Epithelial cell of proximal tubule (primary cell): ENCODE measurements at regions not wholly inside any gene's neighbourhood (a gene's known extent, or its start where the extent isn't known, plus 50 kb on each side); places are given as distances from the start of the nearest gene placed in this dataset.
"Not testable (repeated sequence)": the region's sequence is repeated elsewhere in the genome, so short reads cannot be mapped to it uniquely, and the experiment has no call there.

Experiments used
- DNase-seq: peaks from one replicate; pipeline ENCODE4 v3.0.0-alpha.2; 2011; ENCODE audit warnings: low read depth
- H3K4me3 ChIP-seq: 2 replicates; pipeline ENCODE4 v1.5.1; 2011; ENCODE audit warnings: low read depth, mild to moderate bottlenecking, low read length

DNA sequence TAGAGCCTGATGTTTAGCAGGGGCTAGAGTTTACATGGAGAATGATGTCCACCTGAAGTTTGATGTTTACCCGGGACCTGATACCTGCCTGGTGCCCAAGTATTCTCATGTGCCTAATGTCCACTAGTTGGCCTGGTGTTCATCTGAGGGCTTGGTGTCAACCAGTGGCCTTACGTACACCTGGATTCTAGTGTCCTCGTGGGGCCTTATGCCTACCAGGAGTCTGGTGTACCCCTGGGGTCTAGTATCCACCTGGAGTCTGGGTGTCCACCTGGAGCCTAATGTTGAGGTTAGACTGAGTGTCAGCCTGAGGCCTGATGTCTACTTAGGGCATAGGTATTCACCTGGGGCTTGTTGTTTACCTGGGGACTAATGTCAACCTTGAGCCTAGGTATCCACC lies 195.7 kb downstream of the POTEM start:
- H3K4me3 ChIP-seq, DNase-seq: not testable (repeated sequence)

DNA sequence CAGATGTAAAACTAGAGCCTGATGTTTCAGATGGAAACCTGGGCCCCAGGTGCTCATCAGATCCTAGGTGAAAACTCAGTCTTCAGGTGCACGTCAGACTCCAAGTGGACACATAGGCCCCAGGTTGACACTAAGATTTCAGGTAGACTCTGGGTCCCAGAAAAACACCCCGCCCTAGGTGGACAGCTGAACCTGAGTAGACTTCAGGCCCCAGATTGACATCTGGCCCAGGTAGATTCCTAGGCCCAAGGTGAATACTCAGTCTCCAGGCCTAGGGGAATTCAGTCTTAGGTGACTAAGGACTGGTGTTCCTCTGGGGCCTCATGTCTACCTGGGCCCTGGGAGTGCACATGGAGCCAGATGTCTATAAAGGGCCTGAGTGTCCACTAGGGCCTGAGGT lies 196.7 kb downstream of the POTEM start:
- DNase-seq, H3K4me3 ChIP-seq: not testable (repeated sequence)

DNA sequence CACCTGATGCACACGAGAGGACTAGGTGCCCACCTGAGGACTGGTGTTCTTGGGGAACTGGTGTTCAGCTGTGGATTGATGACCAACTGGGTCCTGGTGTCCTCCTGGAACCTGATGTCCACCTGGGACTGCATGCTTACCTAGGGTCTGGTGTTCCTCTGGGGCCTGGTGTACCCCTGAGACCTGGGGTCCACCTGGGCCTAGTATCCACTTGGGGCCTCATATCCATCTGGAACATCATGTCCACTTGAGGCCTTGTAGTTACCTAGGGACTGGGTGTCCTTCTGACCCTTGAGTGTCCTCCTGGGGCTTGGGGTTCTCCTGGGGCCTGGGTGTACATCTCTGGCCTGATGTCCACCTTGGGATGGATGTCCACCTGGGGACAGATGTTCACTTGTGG lies 197.2 kb downstream of the POTEM start:
- not testable (repeated sequence) for DNase-seq, H3K4me3 ChIP-seq

DNA sequence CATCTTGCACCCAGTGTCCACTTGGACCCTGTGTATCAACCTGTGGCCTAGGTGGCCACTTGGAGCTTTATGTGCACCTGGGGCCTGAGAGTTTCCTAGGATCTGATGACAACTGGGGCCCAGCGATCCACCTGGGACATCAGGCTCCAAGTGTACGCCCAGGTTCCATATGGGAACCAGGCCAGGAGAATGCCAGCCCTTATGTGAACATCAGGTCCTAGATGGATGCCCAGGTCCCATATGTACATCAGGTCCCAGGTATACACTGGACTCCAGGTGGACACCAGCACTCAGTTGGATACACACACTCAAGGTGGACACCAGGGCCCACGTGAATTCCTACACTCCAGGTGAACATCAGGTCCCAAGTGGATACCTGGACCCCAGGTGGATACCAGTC lies 198.8 kb downstream of the POTEM start:
- H3K4me3 ChIP-seq, DNase-seq: not testable (repeated sequence)

DNA sequence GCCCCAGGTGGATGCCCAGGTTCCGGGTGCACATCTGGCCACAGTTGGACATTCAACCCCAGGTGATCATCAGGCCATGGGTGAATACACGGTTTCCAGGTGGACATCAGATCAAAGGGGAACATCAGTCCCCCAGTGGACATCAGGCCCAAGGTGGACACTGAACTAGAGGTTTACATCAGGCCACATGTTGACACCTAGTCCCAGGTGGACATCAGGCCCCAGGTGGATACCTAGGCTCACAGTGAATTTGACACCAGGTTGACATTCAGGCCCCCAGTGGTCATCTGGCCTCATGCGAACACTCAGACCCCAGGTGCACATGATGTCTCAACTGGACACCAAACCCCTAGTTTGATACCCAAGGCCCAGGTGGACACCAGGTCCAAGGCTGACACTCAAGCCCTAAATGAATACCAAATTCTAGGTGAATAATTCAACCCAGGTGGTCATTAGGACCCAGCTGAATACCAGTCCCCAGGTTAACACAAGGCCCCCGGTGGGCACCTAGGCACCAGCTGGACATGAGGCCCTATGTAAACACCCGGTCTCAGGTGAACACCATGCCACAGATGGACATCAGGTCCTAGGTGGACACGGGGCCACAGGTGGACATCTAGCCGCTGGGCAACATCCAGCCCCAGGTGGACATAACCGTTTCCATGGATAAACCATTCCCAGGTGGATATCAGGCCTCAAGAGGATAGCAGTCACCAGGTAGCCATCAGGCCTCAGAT lies 200.4 kb downstream of the POTEM start:
- H3K4me3 ChIP-seq, DNase-seq: not testable (repeated sequence)

DNA sequence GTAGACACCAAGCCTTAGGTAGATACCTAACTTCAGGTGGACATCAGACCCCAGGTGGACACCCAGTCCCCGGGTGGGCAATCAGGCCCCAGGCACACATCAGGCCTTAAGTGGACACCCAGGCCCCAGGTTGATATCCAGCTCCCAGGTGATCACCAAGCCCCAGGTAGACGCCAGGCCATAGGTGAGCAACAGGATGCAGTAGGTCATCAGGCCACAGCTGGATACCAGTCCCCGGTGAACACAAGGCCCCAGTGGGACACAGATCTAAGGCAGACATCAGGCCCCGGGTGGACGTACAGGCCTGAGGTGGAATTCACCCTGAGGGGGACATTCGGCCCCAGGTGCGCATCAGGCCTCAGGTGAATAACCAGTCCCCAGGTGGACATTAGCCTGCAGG lies 201.0 kb downstream of the POTEM start:
- DNase-seq, H3K4me3 ChIP-seq: not testable (repeated sequence)

DNA sequence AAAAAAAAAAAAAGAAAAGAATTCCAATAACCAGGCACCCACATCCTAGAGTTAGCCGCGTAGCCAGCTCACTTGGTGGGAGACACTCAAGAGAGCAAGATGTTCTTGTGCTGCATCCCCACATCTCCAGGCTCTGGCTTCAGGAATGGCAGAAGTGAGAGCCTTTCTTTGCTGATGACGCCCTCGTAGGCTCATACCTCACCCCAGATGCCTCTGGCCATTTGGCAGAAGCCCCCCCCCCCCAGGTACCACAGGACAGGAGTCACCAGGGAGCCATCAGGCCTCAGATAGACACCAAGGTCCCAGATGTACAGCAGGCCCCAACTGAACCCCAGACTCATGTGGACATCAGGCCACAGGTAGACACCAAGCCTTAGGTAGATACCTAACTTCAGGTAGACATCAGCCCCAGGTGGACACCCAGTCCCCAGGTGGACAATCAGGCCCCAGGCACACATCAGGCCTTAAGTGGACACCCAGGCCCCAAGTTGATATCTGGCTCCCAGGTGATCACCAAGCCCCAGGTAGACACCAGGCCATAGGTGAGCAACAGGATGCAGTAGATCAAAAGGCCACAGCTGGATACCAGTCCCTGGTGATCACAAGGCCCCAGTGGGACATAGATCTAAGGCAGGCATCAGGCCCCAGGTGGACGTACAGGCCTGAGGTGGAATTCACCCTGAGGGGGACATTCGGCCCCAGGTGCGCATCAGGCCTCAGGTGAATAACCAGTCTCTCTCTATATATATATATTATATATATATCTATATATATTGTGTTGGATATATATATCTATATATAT lies 202.5 kb downstream of the POTEM start:
- not testable (repeated sequence) for DNase-seq, H3K4me3 ChIP-seq

DNA sequence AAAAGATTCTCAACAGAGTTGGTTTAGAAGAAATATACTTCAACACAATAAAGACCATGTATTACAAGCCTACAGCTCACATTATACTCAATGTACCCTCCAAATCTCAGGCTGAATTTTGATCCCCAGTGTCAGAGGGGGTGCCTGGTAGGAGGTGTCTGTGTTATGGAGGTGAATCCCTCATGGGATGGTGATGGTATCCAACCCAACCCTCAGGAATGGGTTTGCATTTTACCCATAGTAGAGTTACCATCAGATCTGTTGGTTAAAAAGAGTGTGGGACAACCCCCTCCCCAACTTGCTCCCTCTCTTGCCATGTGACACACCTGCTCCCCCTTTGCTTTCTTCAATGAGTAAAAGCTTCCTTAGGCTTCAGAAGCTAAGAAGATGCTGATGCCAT lies 205.5 kb downstream of the POTEM start:
- DNase-seq, H3K4me3 ChIP-seq: not testable (repeated sequence)

DNA sequence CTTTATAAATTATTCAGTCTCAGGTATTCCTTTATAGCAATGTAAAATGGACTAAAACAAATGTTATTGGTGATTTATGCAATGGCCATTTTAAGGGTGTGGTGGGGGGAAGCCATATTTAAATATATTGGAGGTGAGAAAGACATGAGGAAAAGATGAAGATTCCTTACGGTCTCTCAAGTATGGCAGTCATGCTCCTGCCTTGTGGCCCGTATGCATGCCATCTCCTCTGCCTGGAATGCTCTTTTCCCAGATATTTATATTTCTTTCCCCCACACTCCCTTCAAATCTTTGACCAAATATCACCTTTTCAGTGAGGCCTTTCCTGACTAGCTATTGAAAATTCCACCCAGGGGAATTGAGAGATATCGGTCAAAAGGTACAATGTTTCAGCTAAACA lies 206.0 kb downstream of the POTEM start:
- not testable (repeated sequence) for DNase-seq, H3K4me3 ChIP-seq

DNA sequence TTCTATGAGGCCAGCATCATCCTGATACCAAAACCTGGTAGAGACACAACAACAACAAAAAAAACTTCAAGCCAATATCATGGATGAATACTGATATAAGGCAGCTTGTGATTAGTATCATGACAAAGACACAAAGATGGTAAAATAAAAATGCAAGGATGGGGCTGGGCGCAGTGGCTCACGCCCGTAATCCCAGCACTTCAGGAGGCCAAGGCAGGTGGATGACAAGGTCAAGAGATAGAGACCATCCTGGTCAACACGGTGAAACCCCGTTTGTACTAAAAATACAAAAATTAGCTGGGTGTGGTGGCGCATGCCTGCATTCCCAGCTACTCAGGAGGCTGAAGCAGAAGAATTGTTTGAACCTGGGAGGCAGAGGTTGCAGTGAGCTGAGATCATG lies 210.2 kb downstream of the POTEM start:
- not testable (repeated sequence) for H3K4me3 ChIP-seq, DNase-seq

DNA sequence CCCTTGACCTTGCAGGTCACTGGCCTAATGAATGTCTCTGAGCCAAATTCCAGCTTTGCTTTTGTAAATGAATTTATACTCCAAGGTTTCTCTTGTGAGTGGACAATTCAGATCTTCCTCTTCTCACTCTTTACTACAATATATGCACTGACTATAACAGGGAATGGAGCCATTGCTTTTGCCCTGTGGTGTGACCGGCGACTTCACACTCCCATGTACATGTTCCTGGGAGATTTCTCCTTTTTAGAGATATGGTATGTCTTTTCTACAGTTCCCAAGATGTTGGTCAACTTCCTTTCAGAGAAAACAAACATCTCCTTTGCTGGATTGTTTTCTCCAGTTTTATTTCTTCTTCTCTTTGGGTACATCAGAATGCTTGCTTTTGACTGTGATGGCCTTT lies 213.1 kb downstream of the POTEM start:
- not testable (repeated sequence) for H3K4me3 ChIP-seq, DNase-seq

DNA sequence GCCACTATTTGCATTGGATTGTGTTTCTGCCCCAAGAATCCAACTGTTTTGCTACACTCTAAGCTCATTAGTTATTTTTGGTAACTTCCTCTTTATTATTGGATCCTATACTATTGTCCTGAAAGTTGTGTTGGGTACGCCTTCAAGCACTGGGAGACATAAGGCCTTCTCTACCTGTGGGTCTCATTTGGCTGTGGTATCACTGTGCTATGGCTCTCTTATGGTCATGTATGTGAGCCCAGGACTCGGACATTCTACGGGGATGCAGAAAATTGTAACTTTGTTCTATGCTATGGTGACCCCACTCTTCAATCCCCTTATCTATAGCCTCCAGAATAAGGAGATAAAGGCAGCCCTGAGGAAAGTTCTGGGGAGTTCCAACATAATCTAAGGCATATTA lies 213.6 kb downstream of the POTEM start:
- not testable (repeated sequence) for H3K4me3 ChIP-seq, DNase-seq

DNA sequence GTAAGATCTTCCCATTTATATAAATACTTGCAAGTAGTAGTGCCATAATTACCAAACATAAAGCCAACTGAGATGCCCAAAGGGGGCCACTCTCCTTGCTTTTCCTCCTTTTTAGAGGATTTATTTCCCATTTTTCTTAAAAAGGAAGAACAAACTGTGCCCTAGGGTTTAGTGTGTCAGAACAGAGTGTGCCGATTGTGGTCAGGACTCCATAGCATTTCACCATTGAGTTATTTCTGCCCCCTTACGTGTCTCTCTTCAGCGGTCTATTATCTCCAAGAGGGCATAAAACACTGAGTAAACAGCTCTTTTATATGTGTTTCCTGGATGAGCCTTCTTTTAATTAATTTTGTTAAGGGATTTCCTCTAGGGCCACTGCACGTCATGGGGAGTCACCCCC lies 227.9 kb downstream of the POTEM start:
- DNase-seq, H3K4me3 ChIP-seq: not testable (repeated sequence)

DNA sequence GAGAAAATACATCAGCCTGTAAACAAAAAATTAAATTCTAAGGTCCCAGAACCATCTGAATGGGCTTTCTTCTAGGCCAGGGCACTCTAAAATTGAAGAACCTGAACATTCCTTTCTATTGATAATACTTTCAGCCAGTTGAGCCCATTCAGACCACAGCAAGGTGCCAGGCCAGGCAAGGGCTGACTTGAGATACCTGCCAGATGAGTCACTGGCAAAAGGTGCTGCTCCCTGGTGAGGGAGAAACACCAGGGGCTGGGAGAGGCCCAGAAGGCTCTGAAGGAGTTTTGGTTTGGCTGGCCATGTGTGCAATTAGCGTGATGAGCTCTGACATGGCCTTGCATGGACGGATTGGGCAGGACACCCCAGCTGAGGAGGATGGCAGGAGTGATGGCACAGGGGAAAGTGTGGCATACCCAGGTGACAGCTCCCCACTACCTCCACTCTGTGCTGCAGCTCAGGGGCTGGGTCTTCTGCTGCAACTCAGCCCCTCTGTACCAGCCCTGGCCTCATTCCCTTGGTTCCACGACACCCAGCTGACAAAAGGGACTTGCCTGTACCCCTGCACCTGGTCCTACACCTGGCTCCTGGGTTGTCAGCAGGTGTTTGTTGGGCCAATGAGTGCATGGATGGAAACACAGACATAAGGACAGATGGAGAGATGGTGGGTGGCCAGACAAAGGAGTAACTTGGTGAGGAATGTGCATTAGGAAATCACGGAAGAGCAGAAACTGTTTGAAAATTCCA lies 230.4 kb downstream of the POTEM start:
- H3K4me3 ChIP-seq, DNase-seq: not testable (repeated sequence)

DNA sequence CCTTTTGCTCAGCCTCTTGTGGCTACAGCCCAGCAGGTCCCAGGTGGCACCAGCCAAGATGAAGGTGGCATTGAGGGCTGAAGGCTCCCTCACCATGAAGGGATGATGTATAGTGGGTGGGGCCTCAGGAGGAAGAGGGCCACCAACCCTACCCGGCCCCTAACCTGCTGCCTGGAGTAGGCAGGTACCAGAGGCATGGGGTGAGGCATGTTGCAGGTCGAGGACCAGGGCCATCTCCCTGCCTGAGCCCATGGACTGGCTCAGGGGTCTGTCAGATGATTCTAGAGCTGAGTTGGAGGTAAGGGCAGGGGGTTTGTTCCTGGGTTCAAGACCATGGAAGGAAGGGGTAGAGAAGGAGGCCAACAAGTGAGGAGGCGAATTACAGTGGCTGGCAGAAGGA lies 231.1 kb downstream of the POTEM start:
- H3K4me3 ChIP-seq, DNase-seq: not testable (repeated sequence)

DNA sequence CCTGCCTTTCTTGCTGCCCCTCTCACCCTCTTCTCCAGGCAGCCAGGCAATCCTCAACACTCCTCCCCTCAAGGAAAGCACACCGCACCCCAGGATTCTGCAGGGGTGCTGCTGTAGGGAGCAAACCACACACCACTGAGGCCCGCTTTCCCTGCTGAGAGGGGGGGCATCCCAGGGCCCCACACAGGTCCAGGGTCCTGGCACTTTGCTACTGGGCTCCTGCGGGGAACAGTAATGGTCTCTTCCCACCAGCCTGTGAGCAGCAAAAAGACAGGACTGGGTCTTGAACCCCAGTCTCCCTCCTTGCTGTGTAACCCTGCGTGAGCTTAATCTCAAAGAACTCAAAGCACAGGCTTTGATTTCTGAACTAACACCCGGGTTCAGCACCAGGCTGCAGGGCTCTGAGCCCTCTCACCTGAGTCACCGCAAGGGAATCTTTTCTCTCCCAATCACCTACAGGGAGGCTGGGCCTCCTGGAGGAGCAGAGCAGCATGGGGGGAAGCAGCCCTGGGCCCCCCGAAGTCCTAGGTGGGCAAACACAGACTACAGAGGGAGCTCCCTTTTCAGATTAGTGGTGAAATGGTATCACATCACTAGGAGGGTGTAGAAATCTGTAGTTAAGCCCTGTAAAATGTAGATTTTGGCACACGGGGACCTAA lies 232.6 kb downstream of the POTEG start:
- not testable (repeated sequence) for DNase-seq, H3K4me3 ChIP-seq

DNA sequence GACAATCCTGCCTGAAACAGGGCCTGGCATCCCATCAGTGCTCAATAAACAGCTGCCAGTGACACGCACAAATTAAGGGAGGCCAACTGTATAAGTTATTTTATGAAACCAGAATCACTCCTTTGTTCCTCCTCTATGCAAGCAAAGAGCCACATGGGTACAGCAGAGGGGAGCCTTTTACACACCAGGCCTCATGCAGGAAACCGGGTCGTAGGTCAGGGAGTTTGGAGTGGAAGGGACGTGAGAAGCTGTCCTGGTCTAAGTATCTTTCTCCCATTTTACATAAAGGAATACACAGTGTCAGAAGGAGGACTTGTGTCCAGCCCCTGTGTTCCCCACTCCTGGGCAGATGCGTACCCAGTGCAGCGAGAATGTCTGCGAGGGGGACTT lies 232.1 kb downstream of the POTEG start:
- not testable (repeated sequence) for H3K4me3 ChIP-seq, DNase-seq

DNA sequence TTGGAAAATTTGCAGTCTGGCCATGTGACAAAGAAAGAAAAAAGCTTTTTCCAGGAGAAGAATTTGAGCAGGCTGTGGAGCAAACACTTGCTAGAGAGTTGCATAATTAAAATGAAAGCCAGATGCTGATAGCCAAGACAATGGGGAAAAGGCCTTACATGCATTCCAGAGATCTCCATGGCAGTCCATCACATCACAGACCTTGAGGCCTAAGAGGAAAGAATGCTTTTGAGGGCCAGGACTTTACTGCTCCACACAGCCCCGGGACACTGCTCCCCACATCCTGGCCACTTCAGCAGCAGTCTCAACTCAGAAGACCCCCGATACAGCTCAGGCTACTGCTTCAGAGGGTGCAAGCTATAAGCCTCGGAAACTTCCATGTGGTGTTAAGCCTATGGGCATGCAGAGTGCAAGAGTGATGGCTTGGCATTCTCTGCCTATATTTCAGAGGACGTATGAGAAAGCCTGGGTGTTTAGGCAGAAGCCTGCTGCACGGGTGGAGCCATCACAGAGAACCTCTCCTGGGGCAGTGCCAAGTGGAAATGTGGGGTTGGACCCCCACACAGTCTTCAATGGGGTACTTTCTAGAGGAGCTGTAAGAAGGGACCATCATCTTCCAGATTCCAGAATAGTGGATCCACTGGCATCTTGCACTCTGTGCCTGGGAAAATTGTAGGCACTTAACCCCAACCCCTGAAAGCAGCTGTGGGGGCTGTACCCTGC lies 230.7 kb downstream of the POTEG start:
- DNase-seq, H3K4me3 ChIP-seq: not testable (repeated sequence)

DNA sequence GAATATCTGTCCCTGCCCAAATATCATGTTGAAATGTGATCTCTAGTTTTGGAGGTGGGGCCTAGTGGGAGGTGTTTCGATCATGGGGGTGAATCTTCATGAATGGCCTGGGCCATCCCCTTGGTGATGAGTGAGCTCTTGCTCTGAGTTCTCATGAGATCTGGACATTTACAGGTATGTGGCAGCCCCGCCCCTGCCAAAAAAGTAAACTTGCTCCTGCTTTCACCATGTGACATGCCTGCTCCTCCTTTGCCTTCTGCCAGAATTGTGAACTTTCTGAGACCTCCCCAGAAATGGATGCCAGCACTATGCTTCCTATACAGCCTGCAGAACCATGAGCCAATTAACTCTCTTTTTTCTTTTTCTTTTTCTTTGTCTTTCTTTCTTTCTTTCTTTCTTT lies 229.3 kb downstream of the POTEG start:
- not testable (repeated sequence) for H3K4me3 ChIP-seq

More for the DNA sequence above, 229.3 kb downstream of the POTEG start:
- DNase-seq: not testable (repeated sequence)
